GM23338 (cell line): ENCODE measurements at regions not wholly inside any gene's neighbourhood (a gene's known extent, or its start where the extent isn't known, plus 50 kb on each side); places are given as distances from the start of the nearest gene placed in this dataset.

Source experiments
- ATAC-seq: fragments of 200-7000 bp; cut with Tn5 transposase; 3 replicates; pipeline ENCODE4 v1.9.1; 2020
- DNase-seq: peaks from one replicate; pipeline ENCODE4 v3.0.0-alpha.2; 2015; ENCODE audit warnings: low spot score
- H2AFZ ChIP-seq: fragments of 200-600 bp; sonication (generic); 2 replicates; pipeline ENCODE4 v1.8.0; 2016; ENCODE audit warnings: antibody characterized with exemption, mild to moderate bottlenecking, moderate library complexity
- H3F3A ChIP-seq: fragments of 200-600 bp; sonication (generic); replicated peaks from 2 replicates; pipeline ENCODE4 v1.8.0; 2017; ENCODE audit warnings: antibody characterized with exemption, mixed run types, low read depth
- H3K27ac ChIP-seq: fragments of 200-600 bp; sonication (generic); 2 replicates; pipeline ENCODE4 v1.6.1; 2016; ENCODE audit warnings: low read depth
- H3K27me3 ChIP-seq: fragments of 200-600 bp; sonication (generic); 2 replicates; pipeline ENCODE4 v1.8.0; 2016; ENCODE audit warnings: mild to moderate bottlenecking, mixed run types, moderate library complexity; ENCODE audit not compliant: insufficient read depth
- H3K36me3 ChIP-seq: fragments of 200-600 bp; sonication (generic); 2 replicates; pipeline ENCODE4 v1.8.0; 2016; ENCODE audit warnings: mild to moderate bottlenecking; ENCODE audit not compliant: insufficient read depth
- H3K4me1 ChIP-seq: fragments of 200-600 bp; sonication (generic); 2 replicates; pipeline ENCODE4 v1.8.0; 2016; ENCODE audit warnings: mild to moderate bottlenecking, moderate library complexity; ENCODE audit not compliant: insufficient read depth
- H3K4me2 ChIP-seq: fragments of 200-600 bp; sonication (generic); 2 replicates; pipeline ENCODE4 v1.7.1; 2017; ENCODE audit warnings: mixed run types
- H3K4me3 ChIP-seq: fragments of 200-600 bp; sonication (generic); 2 replicates; pipeline ENCODE4 v1.6.1; 2016; ENCODE audit warnings: mixed run types
- H3K79me2 ChIP-seq: fragments of 200-600 bp; sonication (generic); replicated peaks from 2 replicates; pipeline ENCODE4 v1.8.0; 2017; ENCODE audit warnings: mild to moderate bottlenecking; ENCODE audit not compliant: insufficient read depth
- H3K9me2 ChIP-seq: fragments of 200-600 bp; sonication (generic); 2 replicates; pipeline ENCODE4 v1.8.0; 2017; ENCODE audit not compliant: insufficient read depth
- H4K20me1 ChIP-seq: fragments of 200-600 bp; sonication (generic); replicated peaks from 2 replicates; pipeline ENCODE4 v1.8.0; 2017; ENCODE audit warnings: mild to moderate bottlenecking; ENCODE audit not compliant: insufficient read depth
- H3K27ac Mint-ChIP-seq: 2 replicates; pipeline ENCODE4 v1.8.0; 2020; ENCODE audit warnings: inconsistent platforms, mild to moderate bottlenecking, moderate library complexity, mixed read lengths
- H3K27me3 Mint-ChIP-seq: 3 replicates; pipeline ENCODE4 v1.8.0; 2022; ENCODE audit warnings: low read depth, mild to moderate bottlenecking, moderate library complexity, mixed read lengths, inconsistent platforms; ENCODE audit not compliant: insufficient read depth, poor library complexity
- H3K36me3 Mint-ChIP-seq: 3 replicates; pipeline ENCODE4 v1.8.0; 2021; ENCODE audit warnings: low read depth, mild to moderate bottlenecking, inconsistent platforms, moderate library complexity, mixed read lengths
- H3K4me1 Mint-ChIP-seq: 3 replicates; pipeline ENCODE4 v1.8.0; 2020; ENCODE audit warnings: mild to moderate bottlenecking, inconsistent platforms, mixed read lengths
- H3K4me3 Mint-ChIP-seq: 3 replicates; pipeline ENCODE4 v1.8.0; 2021; ENCODE audit warnings: moderate library complexity, mild to moderate bottlenecking, inconsistent platforms, mixed read lengths
- H3K9me3 Mint-ChIP-seq: 3 replicates; pipeline ENCODE4 v1.8.0; 2020; ENCODE audit warnings: moderate library complexity, mild to moderate bottlenecking, inconsistent platforms, mixed read lengths
- CTCF ChIP-seq, 2 experiments: fragments of 200-600 bp in 1 of 2; sonication (generic) in 1 of 2; conservative IDR thresholded peaks; 2 replicates each; pipeline versions ENCODE4 v1.5.1 to v1.6.1; 2016 to 2017; ENCODE audit warnings: antibody characterized with exemption in 2 of 2, low read depth in 2 of 2, mild to moderate bottlenecking in 2 of 2, moderate library complexity in 1 of 2
- EZH2phosphoT487 ChIP-seq: fragments of 200-600 bp; sonication (generic); IDR thresholded peaks from one replicate; pipeline ENCODE4 v1.8.1; 2018; ENCODE audit warnings: antibody characterized with exemption; ENCODE audit not compliant: unreplicated experiment
- NANOG ChIP-seq: IDR thresholded peaks from 2 replicates; pipeline ENCODE4 v1.6.1; 2016; ENCODE audit warnings: antibody characterized with exemption, borderline replicate concordance
- REST ChIP-seq: IDR thresholded peaks from one replicate; pipeline ENCODE4 v1.6.1; 2018; ENCODE audit warnings: antibody characterized with exemption; ENCODE audit not compliant: unreplicated experiment
- ZNF114 ChIP-seq: fragments of 250-450 bp; sonication (Bioruptor Pico); IDR thresholded peaks from 2 replicates; pipeline ENCODE4 v1.5.0; 2020; ENCODE audit warnings: mild to moderate bottlenecking, moderate library complexity

- ATAC-seq = no peak; the same call in 2 of the 3 replicates
- no peaks in the 10 kb centered on the region for H3F3A ChIP-seq
- no peaks in the 10 kb centered on the region for H3K79me2 ChIP-seq
Measured at GRCh38 chr10:120688928-120689327, 162.2 kb upstream of the WDR11 start.

GRCh38 chr10:120689777-120690529, 161.2 kb upstream of the WDR11 start:
- Histone ChIP-seq H4K20me1 (no peaks in the 10 kb centered on the region), H3K27ac (no peak overlapping the region), H2AFZ (no peak overlapping the region), H3K4me3 (no peak overlapping the region), H3K4me1 (no peaks in the 10 kb centered on the region), H3F3A (no peaks in the 10 kb centered on the region), H3K4me2 (no peak overlapping the region), H3K36me3 (no peaks in the 10 kb centered on the region), H3K79me2 (no peaks in the 10 kb centered on the region), H3K9me2 (peaks cover 8% of the 10 kb centered on the region), H3K27me3 (no peaks in the 10 kb centered on the region)
- Mint-ChIP-seq H3K36me3 (no peaks in the 10 kb centered on the region), H3K27me3 (no peaks in the 10 kb centered on the region), H3K4me1 (peaks cover 2% of the 10 kb centered on the region; the same call in 1 of the 3 replicates), H3K9me3 (no peaks in the 10 kb centered on the region; the same call in 2 of the 3 replicates), H3K4me3 (no peak overlapping the region), H3K27ac (no peak overlapping the region)
- TF ChIP-seq CTCF (conservative IDR thresholded peaks at IDR 0.05; ENCODE audit: low read depth in 2 of 2) (no peak), ZNF114 (CRISPR knock-in tag) (no peak), NANOG (no peak), REST (no peak)
- no peak for ATAC-seq
- DNase-seq = no peak

More at GRCh38 chr10:120688928-120689327, 162.2 kb upstream of the WDR11 start:
- Mint-ChIP-seq H3K9me3 (no peaks in the 10 kb centered on the region), H3K4me3 (no peak overlapping the region), H3K27me3 (no peaks in the 10 kb centered on the region), H3K27ac (no peak overlapping the region), H3K4me1 (peaks cover 2% of the 10 kb centered on the region; the same call in 1 of the 3 replicates), H3K36me3 (no peaks in the 10 kb centered on the region)
- no peaks in the 10 kb centered on the region; the same call in 1 of the 2 replicates for H3K4me1 ChIP-seq
- no peak overlapping the region for H3K4me2 ChIP-seq
- H3K9me2 ChIP-seq = peaks cover 8% of the 10 kb centered on the region
- H2AFZ ChIP-seq = no peak overlapping the region
- no peak overlapping the region for H3K4me3 ChIP-seq
- no peaks in the 10 kb centered on the region for H4K20me1 ChIP-seq
- no peaks in the 10 kb centered on the region for H3K36me3 ChIP-seq
- TF ChIP-seq EZH2phosphoT487 (no peak), REST (peak; percentile 77)
- no peak overlapping the region for H3K27ac ChIP-seq
- H3K27me3 ChIP-seq = no peaks in the 10 kb centered on the region
- no peak for DNase-seq
